ENCODE measurements at regions not wholly inside any gene's neighbourhood (a gene's known extent, or its start where the extent isn't known, plus 50 kb on each side); places are given as distances from the start of the nearest gene placed in this dataset.
"Not testable (repeated sequence)": the region's sequence is repeated elsewhere in the genome, so short reads cannot be mapped to it uniquely, and the experiment has no call there.

GRCh38 chr11:37182031-37182430, 584.0 kb upstream of the RAG2 start:
- Mint-ChIP-seq H3K9me3 (ENCODE audit: low read depth) (peaks cover 17% of the 10 kb centered on the region), H3K4me1 (ENCODE audit: low read depth) (peaks cover 16% of the 10 kb centered on the region), H3K27ac (no peak overlapping the region), H3K4me3 (ENCODE audit: low read depth) (no peak overlapping the region), H3K36me3 (ENCODE audit: insufficient read depth) (peaks cover 2% of the 10 kb centered on the region), H3K27me3 (no peaks in the 10 kb centered on the region)
- no peak for DNase-seq (ENCODE audit: low spot score, unreplicated experiment)
- no peak for TF ChIP-seq CTCF (IDR thresholded peaks at IDR 0.05; ENCODE audit: unreplicated experiment)

GRCh38 chr11:37177721-37178120, 579.7 kb upstream of the RAG2 start:
- peaks cover 17% of the 10 kb centered on the region for H3K9me3 Mint-ChIP-seq (ENCODE audit: low read depth)
- no peak overlapping the region for H3K27ac Mint-ChIP-seq
- no peak overlapping the region for H3K4me3 Mint-ChIP-seq (ENCODE audit: low read depth)
- peaks cover 2% of the 10 kb centered on the region for H3K36me3 Mint-ChIP-seq (ENCODE audit: insufficient read depth)
- no peak for TF ChIP-seq CTCF (IDR thresholded peaks at IDR 0.05; ENCODE audit: unreplicated experiment)
- H3K27me3 Mint-ChIP-seq = no peaks in the 10 kb centered on the region
- DNase-seq (ENCODE audit: low spot score, unreplicated experiment) = no peak
- peaks cover 8% of the 10 kb centered on the region for H3K4me1 Mint-ChIP-seq (ENCODE audit: low read depth)

GRCh38 chr11:37171451-37171850, 573.4 kb upstream of the RAG2 start:
- H3K4me3 Mint-ChIP-seq (ENCODE audit: low read depth) = no peak overlapping the region
- peaks cover 10% of the 10 kb centered on the region for H3K4me1 Mint-ChIP-seq (ENCODE audit: low read depth)
- no peaks in the 10 kb centered on the region for H3K27me3 Mint-ChIP-seq
- TF ChIP-seq CTCF (IDR thresholded peaks at IDR 0.05; ENCODE audit: unreplicated experiment) = no peak
- no peaks in the 10 kb centered on the region for H3K9me3 Mint-ChIP-seq (ENCODE audit: low read depth)
- no peaks in the 10 kb centered on the region for H3K36me3 Mint-ChIP-seq (ENCODE audit: insufficient read depth)
- no peak for DNase-seq (ENCODE audit: low spot score, unreplicated experiment)
- no peak overlapping the region for H3K27ac Mint-ChIP-seq

- DNase-seq (ENCODE audit: low spot score, unreplicated experiment) = no peak
- TF ChIP-seq CTCF (IDR thresholded peaks at IDR 0.05; ENCODE audit: unreplicated experiment) = no peak
- no peak overlapping the region for H3K4me3 Mint-ChIP-seq (ENCODE audit: low read depth)
- no peaks in the 10 kb centered on the region for H3K36me3 Mint-ChIP-seq (ENCODE audit: insufficient read depth)
- no peak overlapping the region for H3K27ac Mint-ChIP-seq
- peaks cover 10% of the 10 kb centered on the region for H3K4me1 Mint-ChIP-seq (ENCODE audit: low read depth)
- H3K27me3 Mint-ChIP-seq = no peaks in the 10 kb centered on the region
- no peaks in the 10 kb centered on the region for H3K9me3 Mint-ChIP-seq (ENCODE audit: low read depth)
Measured at GRCh38 chr11:37170311-37170710, 572.3 kb upstream of the RAG2 start.

- not testable (repeated sequence) for H3K9me3 Mint-ChIP-seq (ENCODE audit: low read depth); H3K27me3 Mint-ChIP-seq; H3K4me3 Mint-ChIP-seq (ENCODE audit: low read depth); H3K27ac Mint-ChIP-seq; H3K4me1 Mint-ChIP-seq (ENCODE audit: low read depth); DNase-seq (ENCODE audit: low spot score, unreplicated experiment); H3K36me3 Mint-ChIP-seq (ENCODE audit: insufficient read depth)
Measured at GRCh38 chr11:37145434-37145833, 547.4 kb upstream of the RAG2 start.

- H3K4me1 Mint-ChIP-seq (ENCODE audit: low read depth) = no peaks in the 10 kb centered on the region
- no peaks in the 10 kb centered on the region for H3K27me3 Mint-ChIP-seq
- TF ChIP-seq CTCF (IDR thresholded peaks at IDR 0.05; ENCODE audit: unreplicated experiment) = no peak
- no peak overlapping the region for H3K27ac Mint-ChIP-seq
- no peak for DNase-seq (ENCODE audit: low spot score, unreplicated experiment)
- no peak overlapping the region for H3K4me3 Mint-ChIP-seq (ENCODE audit: low read depth)
- H3K9me3 Mint-ChIP-seq (ENCODE audit: low read depth) = peaks cover 13% of the 10 kb centered on the region
- no peaks in the 10 kb centered on the region for H3K36me3 Mint-ChIP-seq (ENCODE audit: insufficient read depth)
Measured at GRCh38 chr11:37142591-37142990, 544.6 kb upstream of the RAG2 start.
